ENCODE measurements at regions not wholly inside any gene's neighbourhood (a gene's known extent, or its start where the extent isn't known, plus 50 kb on each side); places are given as distances from the start of the nearest gene placed in this dataset.
"Not testable (repeated sequence)": the region's sequence is repeated elsewhere in the genome, so short reads cannot be mapped to it uniquely, and the experiment has no call there.

DNA sequence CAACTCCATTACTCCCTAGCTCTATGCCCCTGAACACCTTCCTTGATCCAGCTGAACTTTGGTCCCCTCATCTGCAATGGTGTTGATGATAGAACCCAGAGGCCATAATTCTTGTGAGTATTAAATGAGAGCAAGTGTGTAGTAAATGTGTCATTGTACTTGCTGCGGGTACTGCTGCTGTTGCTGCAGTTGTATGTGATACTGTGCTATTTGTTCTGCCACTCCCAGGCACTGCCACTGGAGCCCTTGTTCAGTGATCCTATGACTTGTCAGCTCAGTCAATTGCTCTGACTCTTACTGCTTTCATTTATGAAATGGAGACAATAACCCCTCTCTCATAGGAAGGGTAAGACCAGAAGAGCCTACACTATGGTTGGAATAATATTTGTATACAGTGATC lies 136.9 kb upstream of the PLGLB2 start:
- DNase-seq (ENCODE audit: low read depth), result not testable (repeated sequence)

DNA sequence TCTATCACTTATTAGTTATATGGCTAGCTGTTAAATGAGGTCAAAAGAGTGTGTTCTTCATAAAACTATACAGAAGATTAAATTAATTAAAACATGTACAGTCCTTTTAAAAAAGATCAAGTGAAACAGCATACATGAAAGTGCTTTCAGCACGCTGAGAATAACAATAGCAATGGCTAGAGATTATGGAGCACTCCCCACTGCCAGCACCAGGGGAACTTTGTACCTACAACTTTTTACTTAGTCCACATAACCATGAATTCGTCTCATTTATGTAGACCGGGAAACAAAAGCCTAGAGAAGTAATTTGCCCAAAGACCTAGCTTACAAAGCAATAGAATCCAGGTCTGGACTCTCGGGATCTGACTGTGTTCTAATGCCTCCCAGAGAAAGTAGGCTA lies 136.5 kb upstream of the PLGLB2 start:
- not testable (repeated sequence) for DNase-seq (ENCODE audit: low read depth)

DNA sequence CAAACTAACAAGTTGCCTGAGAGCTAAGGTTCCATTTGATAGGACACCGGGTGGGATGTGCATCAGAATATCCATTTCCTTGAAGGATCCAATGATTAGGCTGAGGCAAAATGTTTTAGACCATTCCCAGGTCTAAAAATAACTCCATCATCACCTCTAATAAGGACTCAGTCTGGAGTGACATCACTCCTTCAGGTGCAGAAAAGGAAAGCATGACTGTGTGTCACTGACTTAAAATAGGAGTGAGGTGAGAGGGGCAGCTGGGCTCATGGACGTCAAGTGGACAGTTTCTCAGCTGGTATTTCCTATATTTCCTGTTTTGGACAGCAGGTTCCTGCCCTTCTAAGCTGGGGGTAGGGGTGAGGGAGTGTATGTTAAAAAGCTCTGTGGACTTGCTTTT lies 135.9 kb upstream of the PLGLB2 start:
- DNase-seq (ENCODE audit: low read depth), result not testable (repeated sequence)

DNA sequence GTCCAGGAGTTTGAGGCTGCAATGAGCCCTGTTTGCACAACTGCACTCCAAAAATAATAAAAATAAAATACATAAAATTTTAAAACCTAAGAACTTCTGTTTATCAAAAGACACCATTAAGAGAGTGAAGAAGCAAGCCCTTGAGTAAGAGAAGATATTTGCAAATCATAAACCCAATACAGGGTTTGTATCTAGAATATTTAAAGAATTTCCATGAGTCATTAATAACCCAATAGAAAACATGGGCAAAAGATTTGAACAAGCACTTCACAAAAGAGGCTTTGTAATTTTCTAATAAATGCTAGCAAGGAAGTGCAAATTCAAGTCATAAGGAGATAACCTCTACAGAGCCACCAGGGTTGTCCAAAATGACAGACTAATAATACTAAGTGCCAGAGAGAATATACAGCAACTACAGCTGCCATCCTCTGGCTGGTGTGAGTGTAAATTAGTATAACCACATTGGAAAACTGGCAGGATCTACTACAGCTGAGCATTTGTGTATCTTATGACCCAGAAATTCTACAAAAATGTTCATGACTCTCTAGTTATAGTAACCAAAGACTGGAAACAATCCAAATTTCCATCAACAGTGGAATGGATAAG lies 133.0 kb upstream of the PLGLB2 start:
- not testable (repeated sequence) for DNase-seq (ENCODE audit: low read depth)

DNA sequence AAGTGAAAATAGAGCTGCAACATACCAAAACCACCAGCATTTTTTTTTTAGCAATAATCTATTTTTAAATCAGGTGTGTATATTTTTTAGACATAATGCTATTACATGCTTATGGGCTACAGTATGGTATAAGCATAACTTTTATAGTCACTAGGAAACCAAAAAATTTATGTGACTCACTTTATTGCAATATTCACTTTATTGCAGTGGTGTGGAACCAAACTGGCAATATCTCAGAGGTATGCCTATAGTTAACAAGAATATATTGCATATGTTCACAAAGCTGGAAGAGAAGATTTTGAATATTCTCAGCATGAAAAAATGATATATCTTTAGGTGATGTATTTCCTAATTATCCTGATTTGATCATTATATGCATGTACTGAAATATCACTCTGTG lies 128.8 kb upstream of the PLGLB2 start:
- not testable (repeated sequence) for DNase-seq (ENCODE audit: low read depth)

DNA sequence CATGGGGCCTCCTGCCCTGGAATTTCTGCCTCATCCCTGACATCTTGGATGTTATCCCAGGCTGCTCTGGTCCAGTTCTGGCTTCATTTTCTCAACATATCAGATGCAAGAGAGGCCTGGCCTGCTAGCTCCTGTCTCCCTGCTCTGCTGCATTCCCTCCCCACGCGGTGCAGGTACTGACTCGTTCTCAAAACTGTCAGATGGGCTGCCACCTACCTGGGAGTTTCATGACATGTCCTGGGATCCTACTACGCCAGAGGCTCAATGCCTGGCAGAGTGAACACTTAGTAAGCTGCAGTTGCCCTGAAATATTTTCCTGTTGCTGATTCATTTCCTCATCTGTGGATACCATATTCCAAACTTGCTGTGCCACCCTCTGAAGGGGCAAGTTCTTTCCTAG lies 126.7 kb upstream of the PLGLB2 start:
- DNase-seq (ENCODE audit: low read depth), result not testable (repeated sequence)

DNA sequence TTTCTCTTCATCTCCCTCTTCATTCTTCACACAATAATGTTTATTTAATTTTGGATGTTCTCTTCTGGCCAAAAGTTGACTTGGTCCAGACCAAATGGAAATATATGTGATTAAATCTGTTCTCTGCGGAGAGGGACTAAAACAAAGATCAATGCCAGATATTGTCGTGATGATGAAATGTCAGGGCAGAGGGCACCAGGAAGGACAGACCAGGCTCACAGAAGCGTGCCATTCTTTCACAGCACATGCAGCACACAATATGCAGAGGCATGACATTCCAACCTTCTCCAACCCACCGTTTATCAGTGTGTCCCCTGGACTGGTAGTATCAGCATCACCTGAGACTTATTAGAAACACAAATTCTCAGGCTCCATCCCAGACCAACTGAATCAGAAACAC lies 125.2 kb upstream of the PLGLB2 start:
- DNase-seq (ENCODE audit: low read depth), result not testable (repeated sequence)

DNA sequence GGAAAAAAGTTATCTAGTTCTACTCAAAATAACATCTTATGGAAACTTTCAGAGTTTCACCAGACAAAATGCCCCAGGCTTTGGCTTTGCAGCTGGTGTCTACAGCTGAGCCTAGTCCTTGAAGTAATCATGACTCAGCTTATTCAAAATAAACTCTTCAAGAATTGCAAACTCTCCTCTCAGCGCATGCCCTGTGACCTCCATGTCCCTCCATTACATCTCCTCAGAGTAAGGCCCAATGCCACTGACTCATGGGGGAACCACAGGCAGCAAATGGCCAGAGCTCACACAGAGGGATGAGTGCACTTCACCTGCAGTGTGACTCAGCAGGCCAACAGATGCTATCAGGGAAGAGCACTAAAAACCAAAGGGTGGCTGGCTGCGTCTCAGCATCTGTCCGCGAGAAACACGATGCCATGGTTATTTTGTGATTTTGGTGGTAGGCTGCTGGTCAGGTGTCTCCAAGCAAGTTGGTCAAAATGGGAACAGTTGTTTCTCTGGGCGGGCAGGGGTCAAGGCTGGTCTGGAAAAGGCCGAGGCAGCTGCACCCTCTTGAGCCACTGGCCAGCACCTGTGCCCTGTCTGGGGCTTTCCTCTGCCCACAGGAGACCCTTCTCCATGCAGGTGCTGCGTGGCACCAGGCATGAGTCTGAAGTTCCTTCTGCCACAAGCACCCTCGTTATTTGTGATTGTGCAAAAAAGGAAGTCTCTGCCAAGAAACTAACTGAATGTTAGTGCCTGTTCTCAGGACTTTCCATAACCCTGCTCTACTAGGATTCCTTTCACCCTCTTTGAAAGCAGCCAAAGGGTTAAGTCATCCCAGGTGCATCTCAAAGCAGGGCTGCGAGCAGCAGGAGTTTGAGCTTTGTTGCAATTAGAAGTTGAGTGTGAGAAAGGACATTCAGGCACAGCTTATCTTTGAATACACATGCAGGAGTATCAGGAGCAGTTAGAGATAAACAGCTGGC lies 118.1 kb upstream of the PLGLB2 start:
- not testable (repeated sequence) for DNase-seq (ENCODE audit: low read depth)

DNA sequence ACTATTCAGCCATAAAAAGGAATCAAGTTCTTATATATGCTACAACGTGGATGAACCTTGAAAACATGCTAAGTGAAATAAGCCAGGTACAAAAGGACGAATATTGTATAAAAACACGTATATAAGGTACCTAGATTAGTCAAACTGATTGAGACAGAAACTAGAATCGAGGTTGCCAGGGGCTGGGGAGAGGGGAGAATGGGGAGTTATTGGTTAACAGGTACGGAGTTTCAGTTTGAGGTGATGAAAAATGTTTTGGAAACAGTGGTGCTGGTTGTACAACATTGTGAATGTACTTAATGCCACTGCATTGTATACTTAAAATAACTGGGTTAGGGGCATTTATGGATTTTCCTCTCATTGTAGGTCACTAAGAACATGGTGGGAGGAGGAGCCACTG lies 117.0 kb upstream of the PLGLB2 start:
- not testable (repeated sequence) for DNase-seq (ENCODE audit: low read depth)

DNA sequence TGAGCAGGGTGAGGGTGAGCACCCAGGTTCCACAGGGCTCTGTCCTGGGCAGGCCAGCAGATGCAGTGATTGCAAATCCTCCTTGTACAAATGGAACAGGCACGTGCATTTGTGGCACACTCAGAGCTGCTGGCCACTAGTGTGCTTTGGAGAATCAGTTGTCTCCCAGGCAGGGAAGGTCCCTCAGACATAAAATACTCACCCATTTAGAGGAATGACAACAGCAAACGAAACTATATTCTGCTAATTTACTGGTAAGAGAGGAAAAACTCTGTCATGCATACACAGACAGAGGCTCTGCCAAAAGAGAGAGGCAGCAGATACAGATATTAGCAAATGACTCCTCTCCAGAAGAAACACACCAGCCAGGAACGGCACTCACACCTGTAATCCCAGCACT lies 116.5 kb upstream of the PLGLB2 start:
- DNase-seq (ENCODE audit: low read depth), result not testable (repeated sequence)

DNA sequence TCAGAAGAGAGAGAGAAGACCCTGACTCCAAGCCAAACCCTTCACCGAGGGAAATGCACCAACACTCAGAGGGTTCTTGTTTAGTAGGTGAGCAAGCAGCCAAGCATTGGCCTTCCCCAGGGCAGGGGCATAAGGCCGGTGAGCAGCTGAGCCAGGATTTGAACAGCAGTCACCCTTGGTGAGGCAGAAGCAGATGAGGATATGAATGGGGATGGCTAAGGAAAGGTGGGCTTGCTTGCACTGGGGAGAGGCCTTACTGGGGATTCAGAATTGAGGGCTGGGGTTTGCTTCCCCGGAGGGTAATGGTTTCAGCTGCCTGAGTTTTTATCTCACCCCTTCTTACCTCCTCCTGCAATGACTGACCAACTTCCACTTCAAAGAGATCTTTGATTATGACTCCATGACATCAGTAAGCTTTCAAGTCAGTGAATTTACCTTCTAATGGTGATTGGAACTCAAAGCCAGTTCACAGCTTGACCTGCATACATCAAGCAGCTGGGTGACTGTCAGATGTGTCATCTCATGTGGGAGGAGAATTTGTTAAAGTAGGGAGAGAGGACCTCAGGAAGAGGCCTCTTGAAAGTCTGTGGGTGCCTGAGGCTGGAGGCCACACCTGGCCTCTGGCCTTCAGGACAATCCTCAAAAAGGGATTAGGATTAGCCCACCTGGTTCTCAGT lies 114.5 kb upstream of the PLGLB2 start:
- not testable (repeated sequence) for DNase-seq (ENCODE audit: low read depth)

DNA sequence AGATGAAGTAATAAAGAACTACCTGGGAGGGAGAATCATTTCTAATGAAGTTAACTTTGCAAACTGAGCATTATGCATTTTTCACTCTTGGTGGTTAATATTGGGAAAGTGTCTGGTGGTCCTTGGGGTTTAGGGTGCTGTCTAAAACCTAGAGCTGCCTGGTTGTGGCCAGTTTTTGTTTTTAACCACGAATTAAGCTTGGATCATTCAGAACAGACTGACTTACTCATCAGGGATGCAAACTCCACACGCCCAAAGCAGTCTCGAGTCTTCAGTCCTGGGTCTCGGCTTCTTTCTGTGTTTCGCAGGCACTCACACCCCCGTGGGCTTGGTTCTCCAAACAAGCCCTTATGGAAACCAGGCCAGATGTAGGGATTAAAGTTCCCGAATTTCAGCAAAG lies 113.8 kb upstream of the PLGLB2 start:
- DNase-seq (ENCODE audit: low read depth), result not testable (repeated sequence)

DNA sequence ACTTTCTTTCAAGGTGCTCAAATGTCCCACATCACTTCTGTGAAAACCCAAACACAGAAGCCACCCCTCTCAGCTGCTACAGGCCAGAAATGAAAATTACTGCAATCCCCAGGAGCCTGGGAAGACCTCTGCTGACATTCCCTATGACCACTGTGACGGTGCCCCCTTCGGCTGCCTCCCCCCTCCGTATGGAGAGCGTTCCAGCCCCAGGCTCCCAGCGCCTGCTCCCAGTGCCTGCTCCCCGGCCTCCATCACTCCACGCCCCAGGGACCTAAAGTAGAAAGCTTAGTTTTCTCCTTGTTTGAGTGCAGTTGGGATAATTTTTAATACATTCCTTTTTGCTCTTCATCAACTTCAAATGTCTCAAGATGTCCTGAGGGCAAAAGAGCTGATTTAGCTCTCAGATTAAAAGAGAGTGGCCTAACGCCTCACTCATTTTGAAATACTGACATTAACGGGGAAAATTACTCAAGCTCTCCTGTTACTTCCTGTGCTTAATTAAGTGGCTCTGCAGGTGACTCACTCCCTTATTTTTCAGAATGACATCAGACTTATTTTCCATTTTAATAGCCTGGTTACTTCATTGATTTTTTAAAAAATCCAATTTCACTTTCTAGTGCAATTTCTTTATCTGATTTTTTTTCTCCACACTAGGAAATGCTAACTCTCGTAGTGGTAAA lies 112.8 kb upstream of the PLGLB2 start:
- DNase-seq (ENCODE audit: low read depth), result not testable (repeated sequence)

DNA sequence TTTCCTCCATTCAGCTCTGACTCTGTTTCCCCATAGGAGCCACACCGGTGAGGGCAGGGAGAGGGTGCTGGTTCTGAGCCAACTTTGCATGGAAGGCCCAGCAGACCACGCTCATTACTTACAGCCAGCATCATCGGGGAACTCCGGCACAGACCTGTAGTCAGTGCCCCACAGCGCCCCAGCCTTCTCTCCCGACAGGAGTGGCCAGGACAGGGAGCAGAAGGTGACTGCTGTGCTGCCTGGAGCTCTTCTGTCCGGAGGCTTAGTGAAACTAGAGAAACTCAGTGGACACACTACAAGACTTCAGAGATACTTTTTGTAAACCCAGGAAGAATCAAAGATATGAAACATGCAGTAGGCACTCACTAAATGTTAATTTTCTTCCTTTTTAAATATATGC lies 111.6 kb upstream of the PLGLB2 start:
- not testable (repeated sequence) for DNase-seq (ENCODE audit: low read depth)

DNA sequence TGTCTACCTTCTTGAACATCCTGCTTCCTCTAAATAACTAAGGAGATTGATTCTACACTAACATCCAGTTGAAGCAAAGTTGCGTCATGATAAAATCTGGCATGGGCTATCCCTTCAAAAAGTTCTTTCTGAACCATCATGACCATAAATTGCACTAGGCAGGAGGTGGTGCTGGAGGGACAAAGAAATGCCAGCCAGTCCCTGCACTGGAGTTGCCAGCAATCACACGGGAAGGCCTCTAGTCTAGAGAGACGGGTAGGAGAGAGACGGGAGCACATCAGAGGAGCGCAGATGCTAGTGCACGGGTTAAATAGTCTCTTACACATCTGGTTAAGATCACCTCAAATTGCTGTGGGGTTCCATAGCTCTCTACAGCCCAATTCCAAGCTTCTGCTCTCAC lies 111.2 kb upstream of the PLGLB2 start:
- not testable (repeated sequence) for DNase-seq (ENCODE audit: low read depth)

DNA sequence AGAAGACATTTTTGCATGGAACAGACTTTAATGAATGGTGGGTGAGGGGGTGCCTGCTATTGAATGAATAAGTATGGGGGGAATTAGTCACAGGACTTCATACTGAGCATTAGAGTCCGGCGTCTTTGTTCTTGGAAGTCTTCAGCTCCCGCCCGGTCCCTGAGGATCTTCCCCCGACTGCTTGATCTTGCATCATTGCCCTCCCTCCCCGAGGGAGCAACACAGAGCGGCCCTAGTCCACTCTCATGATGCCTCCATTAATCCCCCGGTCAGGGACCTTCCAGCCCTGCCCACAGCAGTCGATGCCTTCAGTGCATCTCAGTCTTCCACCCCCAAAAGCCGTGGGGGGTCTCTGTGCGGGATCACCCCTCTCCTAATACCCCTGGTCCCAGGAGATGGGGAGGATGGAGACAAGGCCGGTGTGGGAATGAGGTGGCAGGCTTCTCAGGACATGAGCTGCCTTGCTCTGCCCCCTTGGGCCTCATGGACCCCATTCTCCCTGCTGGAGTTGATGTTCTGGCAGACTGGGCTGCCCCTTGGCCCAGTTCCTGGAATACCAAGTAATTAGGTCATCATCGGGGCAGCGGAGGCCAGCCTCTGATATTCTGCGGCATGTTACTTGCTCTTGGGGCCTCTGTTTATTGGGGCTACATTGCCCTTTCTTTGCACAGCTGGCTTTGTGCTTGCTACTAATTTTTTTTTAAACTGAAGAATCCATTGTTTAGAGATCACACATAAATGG lies 110.5 kb upstream of the PLGLB2 start:
- DNase-seq (ENCODE audit: low read depth), result not testable (repeated sequence)

DNA sequence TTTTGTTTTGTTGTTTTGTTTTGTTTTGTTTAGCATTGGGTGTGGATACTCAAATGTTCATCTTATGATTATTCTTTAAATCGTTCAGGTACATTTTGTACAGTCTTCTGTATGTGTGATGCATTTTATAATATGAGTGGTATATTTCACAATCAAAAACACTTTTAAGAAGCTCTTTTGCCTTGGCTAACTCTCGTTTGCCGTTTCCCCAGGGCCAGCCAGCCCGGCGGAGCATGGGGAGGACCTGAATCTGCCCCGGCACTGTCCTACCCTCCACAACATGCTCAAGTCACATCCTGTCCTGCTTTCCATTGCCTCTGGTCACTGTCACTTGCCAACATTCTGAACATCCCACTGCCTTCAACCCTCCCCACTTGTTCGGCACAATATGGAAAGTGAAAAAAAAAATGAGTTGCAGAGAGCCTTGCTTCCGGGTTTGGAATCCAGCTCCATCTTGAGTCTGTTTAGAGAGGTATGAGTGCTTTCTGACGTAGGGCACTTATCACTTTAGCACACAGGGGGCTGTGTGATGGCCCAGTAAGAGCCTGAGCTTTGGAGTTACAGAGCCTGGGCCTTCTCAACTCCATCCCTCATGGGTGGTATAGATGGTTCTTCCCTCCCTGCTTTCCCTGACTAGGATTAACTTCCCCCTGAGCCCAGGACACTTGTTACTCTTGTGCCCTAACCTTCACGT lies 109.6 kb upstream of the PLGLB2 start:
- DNase-seq (ENCODE audit: low read depth), result not testable (repeated sequence)

DNA sequence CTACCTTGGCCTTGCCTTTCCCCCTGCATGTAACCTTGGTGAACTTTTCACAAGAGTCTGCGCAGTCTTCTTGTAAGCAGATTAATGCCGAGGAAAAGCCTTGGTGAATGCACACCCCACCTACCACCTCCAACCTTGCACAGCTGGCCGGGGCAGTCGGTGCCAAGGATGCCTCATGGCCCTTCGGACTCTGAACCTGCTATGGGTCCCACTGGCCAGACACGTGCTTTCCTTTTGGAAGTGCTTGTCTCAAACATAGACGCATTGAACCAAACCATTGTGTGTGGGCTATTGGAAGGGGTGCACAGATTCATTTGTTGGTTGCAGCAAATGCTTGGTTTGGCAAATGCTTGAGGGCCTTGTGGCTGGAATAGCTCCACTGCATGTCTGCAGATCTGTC lies 109.0 kb upstream of the PLGLB2 start:
- not testable (repeated sequence) for DNase-seq (ENCODE audit: low read depth)

DNA sequence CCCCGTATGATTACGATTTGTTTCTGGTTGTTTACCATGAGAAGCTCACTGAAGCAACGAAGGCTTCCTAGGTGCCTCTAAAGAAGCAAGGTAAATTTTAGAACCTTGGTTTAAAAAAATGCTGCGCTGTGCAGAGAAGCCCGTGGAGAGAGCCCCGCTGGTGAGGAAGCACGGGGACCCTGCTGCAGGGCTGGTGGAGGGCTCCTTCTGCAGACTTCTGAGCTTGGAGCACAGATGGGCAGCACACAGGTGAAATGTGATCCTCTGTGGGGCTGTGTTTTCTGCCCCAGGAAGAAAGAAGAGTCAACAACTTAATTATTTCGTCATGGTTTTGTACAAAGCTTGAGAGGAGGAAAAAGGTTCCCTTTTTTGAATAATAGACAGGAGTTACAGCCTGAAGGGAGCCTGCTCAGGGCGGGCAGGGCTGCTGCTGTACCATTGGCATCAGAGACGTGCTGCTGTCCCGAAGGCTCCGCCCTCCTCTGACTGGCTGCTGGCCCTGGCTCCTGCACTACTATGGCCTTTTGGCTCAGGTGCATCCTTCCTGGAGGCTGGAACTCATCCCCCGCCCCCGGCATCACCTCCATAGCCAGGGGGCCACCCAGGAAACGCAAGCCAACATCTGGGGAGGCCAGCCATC lies 108.0 kb upstream of the PLGLB2 start:
- not testable (repeated sequence) for DNase-seq (ENCODE audit: low read depth)

DNA sequence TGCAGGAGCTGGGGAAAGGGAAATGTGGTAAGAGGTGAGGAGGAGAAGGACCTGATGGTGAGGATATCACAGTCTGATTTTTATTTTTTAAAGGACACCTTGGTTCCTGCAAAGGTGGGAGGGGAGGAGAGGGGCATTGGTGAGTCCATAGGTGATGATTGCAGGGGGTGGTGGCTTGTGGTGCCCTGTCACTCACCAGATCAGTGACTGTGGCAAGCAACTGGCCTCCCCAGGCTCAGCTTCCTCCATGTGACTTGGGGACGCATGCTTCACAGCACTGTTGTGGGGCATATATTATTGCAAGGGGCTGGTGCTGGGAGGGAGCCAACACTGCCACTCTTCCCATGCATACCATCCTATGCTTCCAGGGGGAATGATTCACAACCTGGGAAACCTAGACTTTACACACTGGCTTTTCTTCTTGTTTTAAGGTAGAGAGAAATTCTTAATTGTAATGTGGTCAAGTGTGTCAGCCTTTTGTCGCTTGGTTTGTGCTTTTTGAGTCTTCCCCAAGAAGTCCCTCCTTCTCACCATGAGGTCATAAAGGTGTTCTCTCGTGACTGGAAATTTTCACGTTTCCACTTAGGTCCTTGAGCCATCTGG lies 106.8 kb upstream of the PLGLB2 start:
- DNase-seq (ENCODE audit: low read depth), result not testable (repeated sequence)
